Activated CD4-positive, alpha-beta T cell treated with anti-CD3 and anti-CD28 coated beads, Interleukin-2, amount 10 ng/mL, durations not matched to agents 24 days and 14 days (primary cell): ENCODE measurements at regions not wholly inside any gene's neighbourhood (a gene's known extent, or its start where the extent isn't known, plus 50 kb on each side); places are given as distances from the start of the nearest gene placed in this dataset.

Source experiments
- DNase-seq: peaks from one replicate; pipeline ENCODE4 v3.0.0; 2022
- H3K27ac Mint-ChIP-seq: one replicate; pipeline ENCODE4 v1.8.0; 2022; ENCODE audit warnings: mild to moderate bottlenecking, mixed read lengths
- H3K27me3 Mint-ChIP-seq: one replicate; pipeline ENCODE4 v1.8.0; 2022; ENCODE audit warnings: mixed read lengths
- H3K36me3 Mint-ChIP-seq: one replicate; pipeline ENCODE4 v1.8.0; 2022; ENCODE audit warnings: low read depth, mild to moderate bottlenecking, mixed read lengths
- H3K4me1 Mint-ChIP-seq: one replicate; pipeline ENCODE4 v1.8.0; 2021; ENCODE audit warnings: mixed read lengths
- H3K4me3 Mint-ChIP-seq: one replicate; pipeline ENCODE4 v1.8.0; 2022; ENCODE audit warnings: mild to moderate bottlenecking, moderate library complexity, mixed read lengths
- H3K9me3 Mint-ChIP-seq: one replicate; pipeline ENCODE4 v1.8.0; 2021; ENCODE audit warnings: mixed read lengths
- intact Hi-C: fragments of 100-400 bp; cut with micrococcal nuclease; formaldehyde crosslinking; loops from one replicate; pipeline ENCODE4 v1.15.1; 2023

- Mint-ChIP-seq H3K4me1 (no peaks in the 10 kb centered on the region), H3K27me3 (no peaks in the 10 kb centered on the region), H3K9me3 (peaks cover 25% of the 10 kb centered on the region), H3K4me3 (no peak overlapping the region), H3K27ac (no peak overlapping the region), H3K36me3 (no peaks in the 10 kb centered on the region)
- DNase-seq: no peak
- intact Hi-C loops: no loop called here
These were observed 206.3 kb upstream of the KHDRBS2 start for GRCh38 chr6:62492192-62492822.

GRCh38 chr6:62480544-62480943 is 194.5 kb upstream of the KHDRBS2 start:
- no peak for DNase-seq
- H3K4me1 Mint-ChIP-seq: no peaks in the 10 kb centered on the region
- H3K36me3 Mint-ChIP-seq: no peaks in the 10 kb centered on the region
- intact Hi-C loops: no loop called here
- no peak overlapping the region for H3K4me3 Mint-ChIP-seq
- H3K27me3 Mint-ChIP-seq: no peaks in the 10 kb centered on the region
- no peaks in the 10 kb centered on the region for H3K9me3 Mint-ChIP-seq
- H3K27ac Mint-ChIP-seq: no peak overlapping the region

GRCh38 chr6:62479697-62480220 is 193.7 kb upstream of the KHDRBS2 start:
- H3K4me1 Mint-ChIP-seq: no peaks in the 10 kb centered on the region
- H3K9me3 Mint-ChIP-seq: no peaks in the 10 kb centered on the region
- DNase-seq: no peak
- H3K4me3 Mint-ChIP-seq: no peak overlapping the region
- no peaks in the 10 kb centered on the region for H3K36me3 Mint-ChIP-seq
- H3K27me3 Mint-ChIP-seq: no peaks in the 10 kb centered on the region
- intact Hi-C loops: no loop called here
- H3K27ac Mint-ChIP-seq: no peak overlapping the region

GRCh38 chr6:62474793-62475192 is 188.8 kb upstream of the KHDRBS2 start:
- Mint-ChIP-seq H3K4me1 (no peaks in the 10 kb centered on the region), H3K27me3 (no peaks in the 10 kb centered on the region), H3K4me3 (no peak overlapping the region), H3K9me3 (no peaks in the 10 kb centered on the region), H3K36me3 (no peaks in the 10 kb centered on the region), H3K27ac (no peak overlapping the region)
- no peak for DNase-seq
- intact Hi-C loops: no loop called here

- no peaks in the 10 kb centered on the region for H3K27me3 Mint-ChIP-seq
- no peak for DNase-seq
- H3K27ac Mint-ChIP-seq: no peak overlapping the region
- H3K36me3 Mint-ChIP-seq: no peaks in the 10 kb centered on the region
- H3K4me1 Mint-ChIP-seq: no peaks in the 10 kb centered on the region
- H3K9me3 Mint-ChIP-seq: no peaks in the 10 kb centered on the region
- intact Hi-C loops: no loop called here
- H3K4me3 Mint-ChIP-seq: no peak overlapping the region
These were observed 180.6 kb upstream of the KHDRBS2 start for GRCh38 chr6:62466607-62467006.

GRCh38 chr6:62465206-62465605 is 179.2 kb upstream of the KHDRBS2 start:
- Mint-ChIP-seq H3K27ac (no peak overlapping the region), H3K4me3 (no peak overlapping the region), H3K36me3 (no peaks in the 10 kb centered on the region), H3K9me3 (no peaks in the 10 kb centered on the region), H3K27me3 (no peaks in the 10 kb centered on the region), H3K4me1 (no peaks in the 10 kb centered on the region)
- no peak for DNase-seq
- intact Hi-C loops: no loop called here

- H3K36me3 Mint-ChIP-seq: no peaks in the 10 kb centered on the region
These were observed 166.6 kb upstream of the KHDRBS2 start for GRCh38 chr6:62452586-62452985.

GRCh38 chr6:62446647-62447316 is 160.8 kb upstream of the KHDRBS2 start:
- intact Hi-C loops: no loop called here
- no peak overlapping the region for H3K4me3 Mint-ChIP-seq

More at GRCh38 chr6:62452586-62452985, 166.6 kb upstream of the KHDRBS2 start:
- Mint-ChIP-seq H3K27ac (no peak overlapping the region), H3K9me3 (peaks cover 6% of the 10 kb centered on the region), H3K27me3 (no peaks in the 10 kb centered on the region), H3K4me3 (no peak overlapping the region), H3K4me1 (no peaks in the 10 kb centered on the region)
- intact Hi-C loops: no loop called here
- no peak for DNase-seq

GRCh38 chr6:62445521-62445920 is 159.5 kb upstream of the KHDRBS2 start:
- Mint-ChIP-seq H3K4me3 (no peak overlapping the region), H3K4me1 (no peaks in the 10 kb centered on the region)

More at GRCh38 chr6:62446647-62447316, 160.8 kb upstream of the KHDRBS2 start:
- Mint-ChIP-seq H3K9me3 (peaks cover 1% of the 10 kb centered on the region), H3K36me3 (no peaks in the 10 kb centered on the region), H3K27ac (no peak overlapping the region), H3K27me3 (no peaks in the 10 kb centered on the region), H3K4me1 (no peaks in the 10 kb centered on the region)
- no peak for DNase-seq

GRCh38 chr6:62441182-62441581 is 155.2 kb upstream of the KHDRBS2 start:
- Mint-ChIP-seq H3K27me3 (no peaks in the 10 kb centered on the region), H3K9me3 (peaks cover 16% of the 10 kb centered on the region), H3K4me1 (no peaks in the 10 kb centered on the region), H3K36me3 (no peaks in the 10 kb centered on the region), H3K27ac (no peak overlapping the region), H3K4me3 (no peak overlapping the region)
- no peak for DNase-seq
- intact Hi-C loops: no loop called here

More at GRCh38 chr6:62445521-62445920, 159.5 kb upstream of the KHDRBS2 start:
- Mint-ChIP-seq H3K27ac (no peak overlapping the region), H3K9me3 (peaks cover 4% of the 10 kb centered on the region), H3K36me3 (no peaks in the 10 kb centered on the region), H3K27me3 (no peaks in the 10 kb centered on the region)
- no peak for DNase-seq
- intact Hi-C loops: no loop called here

GRCh38 chr6:62429781-62430180 is 143.8 kb upstream of the KHDRBS2 start:
- Mint-ChIP-seq H3K4me1 (no peaks in the 10 kb centered on the region), H3K27me3 (no peaks in the 10 kb centered on the region), H3K27ac (no peak overlapping the region), H3K36me3 (no peaks in the 10 kb centered on the region), H3K4me3 (no peak overlapping the region), H3K9me3 (peaks cover 7% of the 10 kb centered on the region)
- intact Hi-C loops: no loop called here
- DNase-seq: no peak

- peaks cover 7% of the 10 kb centered on the region for H3K9me3 Mint-ChIP-seq
- no peaks in the 10 kb centered on the region for H3K36me3 Mint-ChIP-seq
- no peak overlapping the region for H3K4me3 Mint-ChIP-seq
- no peak overlapping the region for H3K27ac Mint-ChIP-seq
- H3K4me1 Mint-ChIP-seq: no peaks in the 10 kb centered on the region
- H3K27me3 Mint-ChIP-seq: no peaks in the 10 kb centered on the region
- intact Hi-C loops: no loop called here
- DNase-seq: no peak
These were observed 114.7 kb upstream of the KHDRBS2 start for GRCh38 chr6:62400521-62401259.

GRCh38 chr6:62393608-62394007 is 107.6 kb upstream of the KHDRBS2 start:
- H3K27ac Mint-ChIP-seq: no peak overlapping the region
- intact Hi-C loops: no loop called here
- no peaks in the 10 kb centered on the region for H3K27me3 Mint-ChIP-seq
- no peaks in the 10 kb centered on the region for H3K36me3 Mint-ChIP-seq
- H3K4me3 Mint-ChIP-seq: no peak overlapping the region
- no peak for DNase-seq
- no peaks in the 10 kb centered on the region for H3K9me3 Mint-ChIP-seq
- no peaks in the 10 kb centered on the region for H3K4me1 Mint-ChIP-seq

GRCh38 chr6:62392291-62392690 is 106.3 kb upstream of the KHDRBS2 start:
- DNase-seq: no peak
- intact Hi-C loops: no loop called here
- H3K27me3 Mint-ChIP-seq: no peaks in the 10 kb centered on the region

More at GRCh38 chr6:62392291-62392690, 106.3 kb upstream of the KHDRBS2 start:
- Mint-ChIP-seq H3K36me3 (no peaks in the 10 kb centered on the region), H3K4me3 (no peak overlapping the region), H3K27ac (no peak overlapping the region), H3K4me1 (no peaks in the 10 kb centered on the region), H3K9me3 (no peaks in the 10 kb centered on the region)
